ENCODE measurements at regions not wholly inside any gene's neighbourhood (a gene's known extent, or its start where the extent isn't known, plus 50 kb on each side); places are given as distances from the start of the nearest gene placed in this dataset.

DNA sequence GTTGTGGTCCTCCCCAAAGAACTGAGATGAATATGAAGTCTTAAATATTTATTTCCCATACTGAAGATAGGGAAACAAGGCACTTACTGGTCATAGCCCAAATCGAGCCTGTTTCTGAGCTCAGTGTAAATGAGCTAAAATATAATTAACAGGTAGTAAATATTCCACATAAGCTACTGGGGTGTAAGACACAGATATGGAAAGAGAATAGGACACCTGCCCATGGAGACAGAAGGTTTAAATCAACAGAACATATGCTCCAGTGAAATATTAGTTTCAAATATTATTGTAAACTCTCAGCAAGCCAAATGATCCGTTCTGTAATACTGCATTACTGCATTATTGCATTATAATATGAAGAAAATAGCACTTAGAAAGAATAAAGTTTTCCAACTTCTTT, 537.9 kb downstream of the ANKRD7 start:
- Histone ChIP-seq H3K9me3 (ENCODE audit: control insufficient read depth, insufficient read depth, low read length) (peaks cover 6% of the 10 kb centered on the region; the same call in 1 of the 2 replicates), H3K9me1 (ENCODE audit: insufficient read depth, low read length) (no peaks in the 10 kb centered on the region), H2AFZ (replicated peaks; ENCODE audit: low read length, poor library complexity) (no peak overlapping the region), H2BK15ac (ENCODE audit: low read depth, low read length) (no peak overlapping the region), H3K79me1 (ENCODE audit: low read depth in 1 of 2, low read length in 2 of 2) (no peaks in the 10 kb centered on the region), H3K4me1 (ENCODE audit: control insufficient read depth, insufficient read depth, low read length) (no peaks in the 10 kb centered on the region), H3K14ac (replicated peaks; ENCODE audit: low read depth, low read length) (no peak overlapping the region), H3K27ac (ENCODE audit: insufficient read depth, low read length) (no peak overlapping the region), H3K36me3 (ENCODE audit: control insufficient read depth, insufficient read depth, low read length) (no peaks in the 10 kb centered on the region), H4K5ac (ENCODE audit: low read depth, low read length) (no peak overlapping the region), H2BK120ac (ENCODE audit: low read depth, low read length) (no peak overlapping the region), H3K23ac (ENCODE audit: low read depth, low read length) (no peak overlapping the region), H2AK5ac (ENCODE audit: low read depth, low read length) (no peak overlapping the region), H3K4ac (ENCODE audit: low read depth, low read length) (no peak overlapping the region), H3K4me3 (ENCODE audit: insufficient read depth, low read depth, low read length) (no peak overlapping the region), H3K9ac (ENCODE audit: low read depth, low read length) (no peak overlapping the region), H2BK5ac (ENCODE audit: low read depth, low read length, poor library complexity, severe bottlenecking) (no peak overlapping the region), H4K20me1 (ENCODE audit: insufficient read depth, low read length) (no peaks in the 10 kb centered on the region), H3K4me2 (ENCODE audit: low read depth, low read length) (no peak overlapping the region), H4K8ac (ENCODE audit: low read depth in 2 of 2, low read length in 2 of 2) (no peak overlapping the region), H3K27me3 (ENCODE audit: control insufficient read depth, insufficient read depth, low read length) (no peaks in the 10 kb centered on the region), H3K18ac (ENCODE audit: low read depth, low read length) (no peak overlapping the region), H2BK20ac (ENCODE audit: low read depth, low read length) (no peak overlapping the region), H4K91ac (ENCODE audit: insufficient read depth, low read depth, low read length) (no peak overlapping the region), H3K56ac (ENCODE audit: extremely low read depth, insufficient read depth, low read length) (no peak overlapping the region), H2AK9ac (replicated peaks; ENCODE audit: low read depth, low read length, poor library complexity) (no peak overlapping the region)
- POLR2A ChIA-PET (ENCODE audit: unreplicated experiment): no interaction called here
- TF ChIP-seq, protein P1, sequence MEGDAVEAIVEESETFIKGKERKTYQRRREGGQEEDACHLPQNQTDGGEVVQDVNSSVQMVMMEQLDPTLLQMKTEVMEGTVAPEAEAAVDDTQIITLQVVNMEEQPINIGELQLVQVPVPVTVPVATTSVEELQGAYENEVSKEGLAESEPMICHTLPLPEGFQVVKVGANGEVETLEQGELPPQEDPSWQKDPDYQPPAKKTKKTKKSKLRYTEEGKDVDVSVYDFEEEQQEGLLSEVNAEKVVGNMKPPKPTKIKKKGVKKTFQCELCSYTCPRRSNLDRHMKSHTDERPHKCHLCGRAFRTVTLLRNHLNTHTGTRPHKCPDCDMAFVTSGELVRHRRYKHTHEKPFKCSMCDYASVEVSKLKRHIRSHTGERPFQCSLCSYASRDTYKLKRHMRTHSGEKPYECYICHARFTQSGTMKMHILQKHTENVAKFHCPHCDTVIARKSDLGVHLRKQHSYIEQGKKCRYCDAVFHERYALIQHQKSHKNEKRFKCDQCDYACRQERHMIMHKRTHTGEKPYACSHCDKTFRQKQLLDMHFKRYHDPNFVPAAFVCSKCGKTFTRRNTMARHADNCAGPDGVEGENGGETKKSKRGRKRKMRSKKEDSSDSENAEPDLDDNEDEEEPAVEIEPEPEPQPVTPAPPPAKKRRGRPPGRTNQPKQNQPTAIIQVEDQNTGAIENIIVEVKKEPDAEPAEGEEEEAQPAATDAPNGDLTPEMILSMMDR (conservative IDR thresholded peaks at IDR 0.05; ENCODE audit: low read depth, low read length): no peak
- no peak for TF ChIP-seq FOS (IDR thresholded peaks at IDR 0.05; ENCODE audit: low read depth, low read length)
- TF ChIP-seq NFE2L2 (IDR thresholded peaks at IDR 0.05; ENCODE audit: low read depth, low read length): no peak
- no peak for TF ChIP-seq ELK1 (IDR thresholded peaks at IDR 0.05; ENCODE audit: borderline replicate concordance, low read depth, low read length)
- no peak for TF ChIP-seq MAZ (IDR thresholded peaks at IDR 0.05; ENCODE audit: borderline replicate concordance, low read depth, low read length)
- TF ChIP-seq MXI1 (IDR thresholded peaks at IDR 0.05; ENCODE audit: borderline replicate concordance, low read depth, low read length): no peak
- TF ChIP-seq USF2 (IDR thresholded peaks at IDR 0.05; ENCODE audit: low read depth, low read length): no peak
- no peak for TF ChIP-seq CEBPB (IDR thresholded peaks at IDR 0.05; ENCODE audit: low read depth, low read length)
- TF ChIP-seq BHLHE40 (IDR thresholded peaks at IDR 0.05; ENCODE audit: low read depth, low read length): no peak
- no peak for TF ChIP-seq MAFK (IDR thresholded peaks at IDR 0.05; ENCODE audit: low read depth, low read length)
- TF ChIP-seq RCOR1 (IDR thresholded peaks at IDR 0.05; ENCODE audit: insufficient replicate concordance, low read length): no peak
- no peak for TF ChIP-seq SMC3 (IDR thresholded peaks at IDR 0.05; ENCODE audit: low read depth, low read length)
- TF ChIP-seq RFX5 (IDR thresholded peaks at IDR 0.05; ENCODE audit: low read depth, low read length): no peak
- no peak for TF ChIP-seq RAD21 (IDR thresholded peaks at IDR 0.05; ENCODE audit: low read length)
- no peak for TF ChIP-seq CHD1 (IDR thresholded peaks at IDR 0.05; ENCODE audit: low read depth, low read length)
- no peak for TF ChIP-seq POLR2A (IDR thresholded peaks at IDR 0.05; ENCODE audit: low read depth, low read length)
- intact Hi-C loops (cut with micrococcal nuclease) (no loop called here), dilution Hi-C loops (cut with HindIII; ENCODE audit: low sequenced_read_pairs, unreplicated experiment) (no loop called here), in situ Hi-C loops (cut with MboI; ENCODE audit: low sequenced_read_pairs) (no loop called here)
- no CpG with 5 or more reads among the region's 2 CpGs for WGBS, 2 experiments (ENCODE audit: extremely low coverage in 2 of 2, insufficient read length in 1 of 2)
- DNase-seq (no peak), ATAC-seq (ENCODE audit: low read depth) (no peak)
- no TSS peak for BruUV-seq (replicated peaks)
- CTCF ChIA-PET: no interaction called here

All from IMR-90 (cell line).